ENCODE measurements at regions not wholly inside any gene's neighbourhood (a gene's known extent, or its start where the extent isn't known, plus 50 kb on each side); places are given as distances from the start of the nearest gene placed in this dataset.
"Not testable (repeated sequence)": the region's sequence is repeated elsewhere in the genome, so short reads cannot be mapped to it uniquely, and the experiment has no call there.

DNA sequence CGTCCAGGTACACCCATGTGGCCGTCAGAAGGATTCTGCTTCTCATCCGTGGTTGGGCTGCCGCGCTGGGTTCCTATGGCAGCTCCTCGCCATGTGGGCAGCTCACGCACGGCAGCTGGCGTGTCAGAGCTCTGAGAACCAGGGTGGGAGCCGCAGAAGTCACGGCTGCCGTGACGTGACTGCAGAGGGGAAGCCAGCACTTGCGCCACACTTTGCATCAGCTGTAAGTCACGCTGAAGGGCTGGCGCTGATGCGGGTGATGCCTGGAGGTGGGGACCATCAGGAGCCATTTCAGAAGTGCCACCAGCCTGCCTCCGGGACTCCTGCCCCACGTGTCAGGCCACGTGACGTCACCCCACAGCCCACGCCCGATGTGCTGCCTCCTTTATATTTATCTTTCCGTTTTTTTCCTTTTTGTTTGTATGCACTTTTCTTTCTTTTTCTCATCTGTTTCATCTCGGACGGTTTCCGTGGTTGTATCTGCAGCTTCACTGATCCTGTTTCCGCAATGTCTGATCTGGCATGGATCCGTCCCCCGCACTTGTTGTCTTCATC lies 133.2 kb downstream of the IGLL1 start:
- H3K36me3 ChIP-seq (ENCODE audit: control insufficient read depth, insufficient read depth, low read length) = no peaks in the 10 kb centered on the region
- ATAC-seq (no peak), DNase-seq (ENCODE audit: low read depth, low spot score) (no peak)
- no peaks in the 10 kb centered on the region for H3K9me3 ChIP-seq (ENCODE audit: control insufficient read depth, insufficient read depth, low read depth, low read length)
- ChIA-PET CTCF (no interaction called here), POLR2A (no interaction called here)
- no TSS peak for BruUV-seq (replicated peaks)
- intact Hi-C loops (cut with micrococcal nuclease; ENCODE audit: unreplicated experiment) (no loop called here), in situ Hi-C loops (cut with HindIII; ENCODE audit: low pct_unique_long_range_greater_than_20kb, low sequenced_read_pairs) (no loop called here)
- H3K4me3 ChIP-seq (ENCODE audit: low read depth in 2 of 2, low read length in 2 of 2) = no peak overlapping the region
- no peak overlapping the region for H3K27ac ChIP-seq (ENCODE audit: low read length)
- H3K27me3 ChIP-seq (ENCODE audit: control insufficient read depth, insufficient read depth, low read length) = no peaks in the 10 kb centered on the region
- H3K4me1 ChIP-seq (ENCODE audit: control insufficient read depth, insufficient read depth, low read length) = no peaks in the 10 kb centered on the region
- TF ChIP-seq POLR2AphosphoS5 (IDR thresholded peaks at IDR 0.05; ENCODE audit: low read depth, low read length) (no peak), SIN3A (IDR thresholded peaks at IDR 0.05; ENCODE audit: borderline replicate concordance, insufficient read depth, low read depth, low read length) (no peak), TCF7L2 (IDR thresholded peaks at IDR 0.05; ENCODE audit: low read depth, low read length) (no peak)
- TF ChIP-seq, protein P1, sequence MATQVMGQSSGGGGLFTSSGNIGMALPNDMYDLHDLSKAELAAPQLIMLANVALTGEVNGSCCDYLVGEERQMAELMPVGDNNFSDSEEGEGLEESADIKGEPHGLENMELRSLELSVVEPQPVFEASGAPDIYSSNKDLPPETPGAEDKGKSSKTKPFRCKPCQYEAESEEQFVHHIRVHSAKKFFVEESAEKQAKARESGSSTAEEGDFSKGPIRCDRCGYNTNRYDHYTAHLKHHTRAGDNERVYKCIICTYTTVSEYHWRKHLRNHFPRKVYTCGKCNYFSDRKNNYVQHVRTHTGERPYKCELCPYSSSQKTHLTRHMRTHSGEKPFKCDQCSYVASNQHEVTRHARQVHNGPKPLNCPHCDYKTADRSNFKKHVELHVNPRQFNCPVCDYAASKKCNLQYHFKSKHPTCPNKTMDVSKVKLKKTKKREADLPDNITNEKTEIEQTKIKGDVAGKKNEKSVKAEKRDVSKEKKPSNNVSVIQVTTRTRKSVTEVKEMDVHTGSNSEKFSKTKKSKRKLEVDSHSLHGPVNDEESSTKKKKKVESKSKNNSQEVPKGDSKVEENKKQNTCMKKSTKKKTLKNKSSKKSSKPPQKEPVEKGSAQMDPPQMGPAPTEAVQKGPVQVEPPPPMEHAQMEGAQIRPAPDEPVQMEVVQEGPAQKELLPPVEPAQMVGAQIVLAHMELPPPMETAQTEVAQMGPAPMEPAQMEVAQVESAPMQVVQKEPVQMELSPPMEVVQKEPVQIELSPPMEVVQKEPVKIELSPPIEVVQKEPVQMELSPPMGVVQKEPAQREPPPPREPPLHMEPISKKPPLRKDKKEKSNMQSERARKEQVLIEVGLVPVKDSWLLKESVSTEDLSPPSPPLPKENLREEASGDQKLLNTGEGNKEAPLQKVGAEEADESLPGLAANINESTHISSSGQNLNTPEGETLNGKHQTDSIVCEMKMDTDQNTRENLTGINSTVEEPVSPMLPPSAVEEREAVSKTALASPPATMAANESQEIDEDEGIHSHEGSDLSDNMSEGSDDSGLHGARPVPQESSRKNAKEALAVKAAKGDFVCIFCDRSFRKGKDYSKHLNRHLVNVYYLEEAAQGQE (IDR thresholded peaks at IDR 0.05; ENCODE audit: insufficient read depth in 1 of 2, low read depth in 2 of 2, low read length in 1 of 2) = no peak
- TF ChIP-seq, protein P2, sequence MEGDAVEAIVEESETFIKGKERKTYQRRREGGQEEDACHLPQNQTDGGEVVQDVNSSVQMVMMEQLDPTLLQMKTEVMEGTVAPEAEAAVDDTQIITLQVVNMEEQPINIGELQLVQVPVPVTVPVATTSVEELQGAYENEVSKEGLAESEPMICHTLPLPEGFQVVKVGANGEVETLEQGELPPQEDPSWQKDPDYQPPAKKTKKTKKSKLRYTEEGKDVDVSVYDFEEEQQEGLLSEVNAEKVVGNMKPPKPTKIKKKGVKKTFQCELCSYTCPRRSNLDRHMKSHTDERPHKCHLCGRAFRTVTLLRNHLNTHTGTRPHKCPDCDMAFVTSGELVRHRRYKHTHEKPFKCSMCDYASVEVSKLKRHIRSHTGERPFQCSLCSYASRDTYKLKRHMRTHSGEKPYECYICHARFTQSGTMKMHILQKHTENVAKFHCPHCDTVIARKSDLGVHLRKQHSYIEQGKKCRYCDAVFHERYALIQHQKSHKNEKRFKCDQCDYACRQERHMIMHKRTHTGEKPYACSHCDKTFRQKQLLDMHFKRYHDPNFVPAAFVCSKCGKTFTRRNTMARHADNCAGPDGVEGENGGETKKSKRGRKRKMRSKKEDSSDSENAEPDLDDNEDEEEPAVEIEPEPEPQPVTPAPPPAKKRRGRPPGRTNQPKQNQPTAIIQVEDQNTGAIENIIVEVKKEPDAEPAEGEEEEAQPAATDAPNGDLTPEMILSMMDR (IDR thresholded peaks at IDR 0.05) = no peak

DNA sequence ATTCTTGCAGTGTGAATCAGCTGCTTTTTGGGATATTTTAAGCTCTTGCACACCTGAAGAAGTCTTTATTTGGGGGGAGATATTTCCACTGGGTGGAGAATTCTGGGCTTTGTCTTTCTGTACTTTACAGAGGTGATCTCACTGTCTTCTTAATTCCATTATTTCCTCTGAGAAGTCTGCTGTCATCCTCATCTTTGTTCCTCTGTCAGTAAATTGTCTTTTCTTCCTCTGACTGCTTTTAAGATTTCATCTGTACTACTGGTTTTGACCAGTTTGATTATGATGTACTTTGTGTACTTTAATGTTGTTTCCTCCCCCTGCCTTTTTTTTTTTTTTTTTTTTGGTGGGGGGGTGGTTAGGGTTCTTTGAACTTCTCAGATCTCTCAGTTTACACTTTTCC lies 133.9 kb downstream of the IGLL1 start:
- DNase-seq (ENCODE audit: low read depth, low spot score); CTCF ChIA-PET; H3K27me3 ChIP-seq (ENCODE audit: control insufficient read depth, insufficient read depth, low read length); in situ Hi-C loops (cut with HindIII; ENCODE audit: low pct_unique_long_range_greater_than_20kb, low sequenced_read_pairs); H3K36me3 ChIP-seq (ENCODE audit: control insufficient read depth, insufficient read depth, low read length); H3K9me3 ChIP-seq (ENCODE audit: control insufficient read depth, insufficient read depth, low read depth, low read length); H3K4me3 ChIP-seq (ENCODE audit: low read depth in 2 of 2, low read length in 2 of 2); intact Hi-C loops (cut with micrococcal nuclease; ENCODE audit: unreplicated experiment); BruUV-seq (replicated peaks); POLR2A ChIA-PET; ATAC-seq; H3K4me1 ChIP-seq (ENCODE audit: control insufficient read depth, insufficient read depth, low read length); H3K27ac ChIP-seq (ENCODE audit: low read length): not testable (repeated sequence)

DNA sequence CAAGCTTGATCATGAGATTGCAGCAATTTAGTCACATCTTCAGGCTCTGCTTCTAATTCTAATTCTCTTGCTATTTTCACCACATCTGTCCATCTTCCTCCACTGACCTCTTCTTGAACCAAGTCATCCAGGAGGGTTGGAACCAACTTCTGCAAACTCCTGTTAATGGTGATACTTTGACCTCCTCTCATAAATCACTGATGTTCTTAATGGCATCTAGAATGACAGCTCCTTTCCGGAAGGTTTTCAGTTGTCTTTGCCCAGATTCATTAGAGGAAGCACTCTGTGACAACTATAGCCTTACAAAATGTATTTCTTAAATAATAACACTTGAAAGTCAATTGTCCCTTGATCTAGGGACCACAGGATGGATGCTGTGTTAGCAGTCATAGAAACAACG lies 136.2 kb downstream of the IGLL1 start:
- H3K9me3 ChIP-seq (ENCODE audit: control insufficient read depth, insufficient read depth, low read depth, low read length); DNase-seq (ENCODE audit: low read depth, low spot score); H3K4me3 ChIP-seq (ENCODE audit: low read depth in 2 of 2, low read length in 2 of 2); in situ Hi-C loops (cut with HindIII; ENCODE audit: low pct_unique_long_range_greater_than_20kb, low sequenced_read_pairs); intact Hi-C loops (cut with micrococcal nuclease; ENCODE audit: unreplicated experiment); H3K27me3 ChIP-seq (ENCODE audit: control insufficient read depth, insufficient read depth, low read length); ATAC-seq; POLR2A ChIA-PET; H3K36me3 ChIP-seq (ENCODE audit: control insufficient read depth, insufficient read depth, low read length); BruUV-seq (replicated peaks); CTCF ChIA-PET; H3K27ac ChIP-seq (ENCODE audit: low read length); H3K4me1 ChIP-seq (ENCODE audit: control insufficient read depth, insufficient read depth, low read length): not testable (repeated sequence)

DNA sequence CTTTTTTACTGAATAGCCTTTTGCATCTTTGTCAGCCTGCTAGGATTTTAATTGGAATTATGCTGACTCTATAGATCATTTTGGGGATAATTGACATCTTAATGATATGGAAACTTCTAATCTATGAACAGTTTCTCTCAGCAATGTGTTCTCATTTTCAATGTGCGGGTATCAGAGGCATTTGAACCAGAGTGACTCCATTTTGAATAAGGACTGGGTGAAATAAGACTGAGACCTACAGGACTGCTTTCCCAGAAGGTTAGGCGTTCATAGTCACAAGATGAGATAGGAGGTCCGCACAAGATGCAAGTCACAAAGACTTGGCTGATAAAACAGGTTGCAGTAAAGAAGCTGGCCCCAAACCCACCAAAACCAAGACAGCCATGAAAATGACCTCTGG lies 140.5 kb downstream of the IGLL1 start:
- ATAC-seq; H3K27ac ChIP-seq (ENCODE audit: low read length); H3K9me3 ChIP-seq (ENCODE audit: control insufficient read depth, insufficient read depth, low read depth, low read length); in situ Hi-C loops (cut with HindIII; ENCODE audit: low pct_unique_long_range_greater_than_20kb, low sequenced_read_pairs); intact Hi-C loops (cut with micrococcal nuclease; ENCODE audit: unreplicated experiment); H3K4me1 ChIP-seq (ENCODE audit: control insufficient read depth, insufficient read depth, low read length); POLR2A ChIA-PET; BruUV-seq (replicated peaks); H3K4me3 ChIP-seq (ENCODE audit: low read depth in 2 of 2, low read length in 2 of 2); H3K27me3 ChIP-seq (ENCODE audit: control insufficient read depth, insufficient read depth, low read length); DNase-seq (ENCODE audit: low read depth, low spot score); H3K36me3 ChIP-seq (ENCODE audit: control insufficient read depth, insufficient read depth, low read length); CTCF ChIA-PET: not testable (repeated sequence)
